GM18498 (cell line): ENCODE measurements at regions not wholly inside any gene's neighbourhood (a gene's known extent, or its start where the extent isn't known, plus 50 kb on each side); places are given as distances from the start of the nearest gene placed in this dataset.
"Not testable (repeated sequence)": the region's sequence is repeated elsewhere in the genome, so short reads cannot be mapped to it uniquely, and the experiment has no call there.

ENCODE experiments used
- ATAC-seq: cut with Tn5 transposase; IDR thresholded peaks from one replicate; pipeline ENCODE4 v1.9.1; 2021; ENCODE audit warnings: mild to moderate bottlenecking, moderate library complexity; ENCODE audit not compliant: unreplicated experiment

GRCh38 chr10:125252937-125253336 lies 92.6 kb upstream of the CTBP2 start:
- no peak for ATAC-seq

GRCh38 chr10:125250834-125251233 lies 90.5 kb upstream of the CTBP2 start:
- not testable (repeated sequence) for ATAC-seq

- ATAC-seq = no peak
Measured at GRCh38 chr10:125249948-125250347, 89.6 kb upstream of the CTBP2 start.

- no peak for ATAC-seq
Measured at GRCh38 chr10:125248489-125248888, 88.1 kb upstream of the CTBP2 start.

GRCh38 chr10:125247576-125247975 lies 87.2 kb upstream of the CTBP2 start:
- no peak for ATAC-seq

GRCh38 chr10:125243532-125244253 lies 83.3 kb upstream of the CTBP2 start:
- ATAC-seq = no peak

- ATAC-seq = no peak
Measured at GRCh38 chr10:125238682-125239081, 78.3 kb upstream of the CTBP2 start.

GRCh38 chr10:125236091-125236490 lies 75.7 kb upstream of the CTBP2 start:
- no peak for ATAC-seq

- no peak for ATAC-seq
Measured at GRCh38 chr10:125235093-125236069, 75.0 kb upstream of the CTBP2 start.

- not testable (repeated sequence) for ATAC-seq
Measured at GRCh38 chr10:125234576-125234975, 74.2 kb upstream of the CTBP2 start.

- ATAC-seq = no peak
Measured at GRCh38 chr10:125233726-125234125, 73.4 kb upstream of the CTBP2 start.

- ATAC-seq = no peak
Measured at GRCh38 chr10:125232841-125233240, 72.5 kb upstream of the CTBP2 start.

GRCh38 chr10:125231813-125232475 lies 71.6 kb upstream of the CTBP2 start:
- no peak for ATAC-seq

- no peak for ATAC-seq
Measured at GRCh38 chr10:125231116-125231812, 70.9 kb upstream of the CTBP2 start.

GRCh38 chr10:125230251-125230650 lies 69.9 kb upstream of the CTBP2 start:
- no peak for ATAC-seq

GRCh38 chr10:125228245-125228940 lies 68.0 kb upstream of the CTBP2 start:
- ATAC-seq = not testable (repeated sequence)

GRCh38 chr10:125227546-125227945 lies 67.2 kb upstream of the CTBP2 start:
- no peak for ATAC-seq

- ATAC-seq = no peak
Measured at GRCh38 chr10:125226823-125227222, 66.5 kb upstream of the CTBP2 start.

GRCh38 chr10:125226005-125226404 lies 65.6 kb upstream of the CTBP2 start:
- no peak for ATAC-seq

- ATAC-seq = no peak
Measured at GRCh38 chr10:125225051-125225450, 64.7 kb upstream of the CTBP2 start.
